ENCODE measurements at regions not wholly inside any gene's neighbourhood (a gene's known extent, or its start where the extent isn't known, plus 50 kb on each side); places are given as distances from the start of the nearest gene placed in this dataset.

- TF ChIP-seq CTCF (IDR thresholded peaks at IDR 0.05) (no peak), POLR2A (IDR thresholded peaks at IDR 0.05) (no peak), EP300 (IDR thresholded peaks at IDR 0.05) (no peak)
These were observed 110.4 kb downstream of the KCNA5 start for GRCh38 chr12:5154091-5154490.

All from ovary (tissue), 3 donors.